ENCODE measurements at regions not wholly inside any gene's neighbourhood (a gene's known extent, or its start where the extent isn't known, plus 50 kb on each side); places are given as distances from the start of the nearest gene placed in this dataset.

GRCh38 chr13:100921139-100921538 lies 246.5 kb upstream of the TMTC4 start:
- Histone ChIP-seq H3K4me3 (ENCODE audit: insufficient read depth, low read depth, low read length) (no peak overlapping the region), H3K9me3 (ENCODE audit: control insufficient read depth, insufficient read depth, low read length) (no peaks in the 10 kb centered on the region), H4K8ac (ENCODE audit: low read depth in 2 of 2, low read length in 2 of 2) (no peak overlapping the region), H2AK5ac (ENCODE audit: low read depth, low read length) (no peak overlapping the region), H3K18ac (ENCODE audit: low read depth, low read length) (no peak overlapping the region), H3K14ac (replicated peaks; ENCODE audit: low read depth, low read length) (no peak overlapping the region), H3K4ac (ENCODE audit: low read depth, low read length) (no peak overlapping the region), H3K27me3 (ENCODE audit: control insufficient read depth, insufficient read depth, low read length) (no peaks in the 10 kb centered on the region; the same call in none of the 2 replicates), H2BK5ac (ENCODE audit: low read depth, low read length, poor library complexity, severe bottlenecking) (no peak overlapping the region), H4K20me1 (ENCODE audit: insufficient read depth, low read length) (no peaks in the 10 kb centered on the region), H3K9me1 (ENCODE audit: insufficient read depth, low read length) (0 out of 2 replicates have a peak, but pooled peaks cover 3% of the 10 kb centered on the region), H3K9ac (ENCODE audit: low read depth, low read length) (no peak overlapping the region), H3K56ac (ENCODE audit: extremely low read depth, insufficient read depth, low read length) (no peak overlapping the region), H2AK9ac (replicated peaks; ENCODE audit: low read depth, low read length, poor library complexity) (no peak overlapping the region), H2BK20ac (ENCODE audit: low read depth, low read length) (no peak overlapping the region), H4K5ac (ENCODE audit: low read depth, low read length) (no peak overlapping the region), H3K79me1 (ENCODE audit: low read depth in 1 of 2, low read length in 2 of 2) (no peaks in the 10 kb centered on the region), H3K27ac (ENCODE audit: insufficient read depth, low read length) (no peak overlapping the region), H2AFZ (replicated peaks; ENCODE audit: low read length, poor library complexity) (no peak overlapping the region), H3K36me3 (ENCODE audit: control insufficient read depth, insufficient read depth, low read length) (no peaks in the 10 kb centered on the region), H3K4me1 (ENCODE audit: control insufficient read depth, insufficient read depth, low read length) (peaks cover 2% of the 10 kb centered on the region; the same call in 1 of the 2 replicates), H4K91ac (ENCODE audit: insufficient read depth, low read depth, low read length) (no peak overlapping the region), H2BK15ac (ENCODE audit: low read depth, low read length) (no peak overlapping the region), H2BK120ac (ENCODE audit: low read depth, low read length) (no peak overlapping the region), H3K4me2 (ENCODE audit: low read depth, low read length) (no peak overlapping the region), H3K23ac (ENCODE audit: low read depth, low read length) (no peak overlapping the region)
- ChIA-PET POLR2A (ENCODE audit: unreplicated experiment) (interaction anchor here (0.6 kb wide), 1 partner anchor 12 kb away, joined by 3 read pairs; no protein-coding TSS in a partner anchor), CTCF (no interaction called here)
- DNase-seq, result peak; percentile 18
- TF ChIP-seq BHLHE40 (IDR thresholded peaks at IDR 0.05; ENCODE audit: low read depth, low read length), result no peak
- TF ChIP-seq NFE2L2 (IDR thresholded peaks at IDR 0.05; ENCODE audit: low read depth, low read length), result no peak
- no peak for TF ChIP-seq MAFK (IDR thresholded peaks at IDR 0.05; ENCODE audit: low read depth, low read length)
- no TSS peak for BruUV-seq (replicated peaks)
- 40% methylated on average over 1 of the region's 4 CpGs; no CpG with 5 or more reads in 1 of the 2 experiments for WGBS, 2 experiments (ENCODE audit: extremely low coverage in 2 of 2, insufficient read length in 1 of 2)
- peak; percentile 37; the same call in 1 of the 2 replicates for ATAC-seq (ENCODE audit: low read depth)
- intact Hi-C loops (cut with micrococcal nuclease), result no loop called here
- in situ Hi-C loops (cut with MboI; ENCODE audit: low sequenced_read_pairs), result no loop called here
- dilution Hi-C loops (cut with HindIII; ENCODE audit: low sequenced_read_pairs, unreplicated experiment), result no loop called here
